ENCODE measurements at regions not wholly inside any gene's neighbourhood (a gene's known extent, or its start where the extent isn't known, plus 50 kb on each side); places are given as distances from the start of the nearest gene placed in this dataset.
A peak's percentile ranks its signal among the peaks of the same experiment; 100 is the strongest.

- DNase-seq (no peak), ATAC-seq (no peak)
- Mint-ChIP-seq H3K4me3 (peak overlapping the region; percentile 0), H3K9me3 (no peaks in the 10 kb centered on the region), H3K36me3 (ENCODE audit: insufficient read depth) (peaks cover 16% of the 10 kb centered on the region), H3K4me1 (ENCODE audit: low read depth) (peaks cover 20% of the 10 kb centered on the region), H3K27me3 (ENCODE audit: low read depth) (no peaks in the 10 kb centered on the region)
Observed at GRCh38 chr12:123033392-123034021, 53.0 kb downstream of the ARL6IP4 start.

- DNase-seq (no peak), ATAC-seq (no peak)
- Mint-ChIP-seq H3K36me3 (ENCODE audit: insufficient read depth) (peaks cover 16% of the 10 kb centered on the region), H3K9me3 (no peaks in the 10 kb centered on the region), H3K4me1 (ENCODE audit: low read depth) (peaks cover 22% of the 10 kb centered on the region), H3K4me3 (no peak overlapping the region), H3K27me3 (ENCODE audit: low read depth) (no peaks in the 10 kb centered on the region)
Observed at GRCh38 chr12:123032736-123033391, 52.4 kb downstream of the ARL6IP4 start.

All from activated T-cell treated with anti-CD3 and anti-CD28 coated beads, Interleukin-2, amount 50 U/mL, for 4 hours (primary cell).